PC-3 (cell line): ENCODE measurements at regions not wholly inside any gene's neighbourhood (a gene's known extent, or its start where the extent isn't known, plus 50 kb on each side); places are given as distances from the start of the nearest gene placed in this dataset.

Experiments
- ATAC-seq: fragments of 200-7000 bp; cut with Tn5 transposase; 2 replicates; pipeline ENCODE4 v1.9.1; 2020; ENCODE audit warnings: mild to moderate bottlenecking, moderate library complexity
- BruUV-seq: library from RNA; stranded (reverse); fragments of 400-500 nt; replicated peaks from 2 replicates; lab custom pipeline; 2021; lab: Mats Ljungman, UMichigan
- CTCF ChIA-PET: fragments of 300-600 bp; sonication (Branson Sonifier 250); formaldehyde crosslinking; loops from one replicate; lab custom pipeline; 2022; ENCODE audit warnings: antibody characterized with exemption; lab: Charles Lee
- POLR2A ChIA-PET: fragments of 300-600 bp; sonication (Branson Sonifier 250); formaldehyde crosslinking; loops from one replicate; lab custom pipeline; 2022; ENCODE audit warnings: antibody characterized with exemption; ENCODE audit not compliant: unreplicated experiment; lab: Charles Lee
- DNase-seq: peaks from one replicate; pipeline ENCODE4 v3.0.0-alpha.2; 2015
- H2AFZ ChIP-seq: fragments of 300-600 bp; sonication (generic); 2 replicates; pipeline ENCODE4 v1.6.0; 2016; ENCODE audit warnings: antibody characterized with exemption, low read length
- H3F3A ChIP-seq: fragments of 300-600 bp; sonication (generic); one replicate; pipeline ENCODE4 v1.6.0; 2017; ENCODE audit warnings: antibody characterized with exemption, low read length, control low read depth, mild to moderate bottlenecking; ENCODE audit not compliant: unreplicated experiment
- H3K27ac ChIP-seq: fragments of 300-600 bp; sonication (generic); 2 replicates; pipeline ENCODE4 v1.5.1; 2016; ENCODE audit warnings: mild to moderate bottlenecking, low read length
- H3K27me3 ChIP-seq: fragments of 300-600 bp; sonication (generic); 2 replicates; pipeline ENCODE4 v1.6.1; 2016; ENCODE audit warnings: low read length, mixed read lengths
- H3K36me3 ChIP-seq: fragments of 300-600 bp; sonication (generic); 2 replicates; pipeline ENCODE4 v1.6.1; 2016; ENCODE audit warnings: low read depth, mixed run types, low read length, mixed read lengths
- H3K4me1 ChIP-seq: fragments of 300-600 bp; sonication (generic); 2 replicates; pipeline ENCODE4 v1.5.1; 2016; ENCODE audit warnings: low read length; ENCODE audit not compliant: insufficient read depth
- H3K4me2 ChIP-seq: fragments of 300-600 bp; sonication (generic); 2 replicates; pipeline ENCODE4 v1.6.0; 2016; ENCODE audit warnings: low read length
- H3K4me3 ChIP-seq: fragments of 300-600 bp; sonication (generic); 2 replicates; pipeline ENCODE4 v1.5.1; 2016; ENCODE audit warnings: mild to moderate bottlenecking, low read length, mixed read lengths
- H3K79me2 ChIP-seq: fragments of 300-600 bp; sonication (generic); 2 replicates; pipeline ENCODE4 v1.6.1; 2017; ENCODE audit warnings: low read length, mixed read lengths
- H3K9ac ChIP-seq: fragments of 300-600 bp; sonication (generic); 2 replicates; pipeline ENCODE4 v1.6.0; 2016; ENCODE audit warnings: mild to moderate bottlenecking, low read length
- H3K9me2 ChIP-seq: fragments of 300-600 bp; sonication (generic); replicated peaks from 2 replicates; pipeline ENCODE4 v1.6.1; 2016; ENCODE audit warnings: mixed run types, low read length, mixed read lengths
- H3K9me3 ChIP-seq: fragments of 300-600 bp; sonication (generic); 2 replicates; pipeline ENCODE4 v1.6.1; 2016; ENCODE audit warnings: low read length, mixed read lengths
- H4K20me1 ChIP-seq: fragments of 300-600 bp; sonication (generic); 2 replicates; pipeline ENCODE4 v1.6.1; 2016; ENCODE audit warnings: low read length, mixed read lengths
- CTCF ChIP-seq: fragments of 300-600 bp; sonication (generic); conservative IDR thresholded peaks from 2 replicates; pipeline ENCODE4 v1.5.1; 2017; ENCODE audit warnings: antibody characterized with exemption, low read depth, mild to moderate bottlenecking, low read length
- EZH2 ChIP-seq: fragments of 300-600 bp; sonication (generic); IDR thresholded peaks from one replicate; pipeline ENCODE4 v1.6.1; 2017; ENCODE audit warnings: antibody characterized with exemption, mild to moderate bottlenecking, low read length; ENCODE audit not compliant: unreplicated experiment
- EZH2phosphoT487 ChIP-seq: fragments of 300-600 bp; sonication (generic); IDR thresholded peaks from 2 replicates; pipeline ENCODE4 v1.6.1; 2018; ENCODE audit warnings: mild to moderate bottlenecking, antibody characterized with exemption, low read length, borderline replicate concordance
- intact Hi-C: fragments of 100-400 bp; cut with micrococcal nuclease; formaldehyde crosslinking; loops from 2 replicates; pipeline ENCODE4 v1.9.0; 2023

DNA sequence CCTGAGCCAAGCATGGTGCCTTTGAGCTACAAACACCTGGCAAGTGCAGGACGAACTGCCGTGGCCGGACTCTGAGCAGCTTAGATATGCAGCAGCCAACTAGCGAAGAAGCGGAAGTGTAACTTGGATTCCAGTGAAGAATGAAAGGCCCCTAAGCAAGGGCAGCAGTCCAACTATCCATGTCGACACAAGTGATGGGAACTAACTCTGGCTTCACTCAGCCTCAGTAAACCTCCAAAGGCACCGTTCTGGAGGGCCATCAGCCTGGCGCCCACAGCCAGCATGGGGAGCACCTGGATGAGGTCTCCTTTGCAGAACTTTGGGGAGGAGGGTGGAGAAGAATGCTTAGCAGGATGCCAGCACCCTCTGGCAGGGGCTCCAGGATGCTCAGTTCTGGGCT lies 78.4 kb upstream of the MLN start:
- no peaks in the 10 kb centered on the region for H3K36me3 ChIP-seq
- no TSS peak for BruUV-seq

DNA sequence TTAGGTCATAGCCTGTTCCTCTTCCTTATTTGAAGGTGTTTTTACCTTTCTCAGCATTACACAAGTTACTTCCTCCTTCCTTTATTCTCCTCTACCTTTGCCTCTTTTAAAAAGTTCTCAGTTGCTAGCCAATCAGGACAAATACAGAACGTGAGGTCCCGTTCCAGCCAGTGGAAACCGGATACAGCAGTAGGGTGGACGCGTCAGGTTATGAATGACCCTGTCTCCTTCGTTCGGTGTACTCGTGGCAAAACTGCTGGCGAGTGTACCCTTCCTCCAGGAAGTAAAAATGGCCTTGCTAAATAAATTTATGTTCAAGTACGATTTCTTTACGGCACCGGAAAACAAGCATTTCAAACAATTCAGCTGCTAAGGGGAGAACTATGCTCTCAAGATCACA lies 77.0 kb upstream of the MLN start:
- DNase-seq (no peak), ATAC-seq (no peak)
- no peak for TF ChIP-seq CTCF
- TF ChIP-seq EZH2 = no peak
- TF ChIP-seq EZH2phosphoT487 = no peak
- ChIA-PET POLR2A (no interaction called here), CTCF (no interaction called here)
- Histone ChIP-seq H2AFZ (no peak overlapping the region), H3K9me2 (no peaks in the 10 kb centered on the region), H3K27ac (no peak overlapping the region), H3K4me3 (no peak overlapping the region), H4K20me1 (no peaks in the 10 kb centered on the region), H3F3A (no peaks in the 10 kb centered on the region), H3K27me3 (peaks cover 14% of the 10 kb centered on the region), H3K79me2 (no peaks in the 10 kb centered on the region), H3K4me1 (peaks cover 14% of the 10 kb centered on the region), H3K4me2 (no peak overlapping the region), H3K9ac (no peak overlapping the region), H3K9me3 (no peaks in the 10 kb centered on the region), H3K36me3 (no peaks in the 10 kb centered on the region)
- BruUV-seq = no TSS peak
- intact Hi-C loops = no loop called here

More for the DNA sequence above, 78.4 kb upstream of the MLN start:
- Histone ChIP-seq H3K27ac (no peak overlapping the region), H3K9me2 (no peaks in the 10 kb centered on the region), H3K4me3 (no peak overlapping the region), H3K4me2 (no peak overlapping the region), H4K20me1 (no peaks in the 10 kb centered on the region), H3K9me3 (no peaks in the 10 kb centered on the region), H3F3A (no peaks in the 10 kb centered on the region), H3K79me2 (no peaks in the 10 kb centered on the region), H3K9ac (no peak overlapping the region), H3K27me3 (peaks cover 2% of the 10 kb centered on the region; the same call in 1 of the 2 replicates), H3K4me1 (peaks cover 20% of the 10 kb centered on the region), H2AFZ (no peak overlapping the region)
- no peak for TF ChIP-seq CTCF
- TF ChIP-seq EZH2phosphoT487 = no peak
- TF ChIP-seq EZH2 = no peak
- ChIA-PET POLR2A (no interaction called here), CTCF (no interaction called here)
- DNase-seq (no peak), ATAC-seq (no peak)
- intact Hi-C loops = no loop called here

GRCh38 chr6:33880104-33880678 lies 76.4 kb upstream of the MLN start:
- no peak overlapping the region for H3K9ac ChIP-seq
- DNase-seq (no peak), ATAC-seq (no peak)
- H3K27me3 ChIP-seq = peaks cover 18% of the 10 kb centered on the region
- H3K27ac ChIP-seq = no peak overlapping the region
- H3K9me2 ChIP-seq = no peaks in the 10 kb centered on the region
- no peak for TF ChIP-seq EZH2phosphoT487
- no peak for TF ChIP-seq EZH2
- TF ChIP-seq CTCF = no peak
- CTCF ChIA-PET = no interaction called here
- H4K20me1 ChIP-seq = no peaks in the 10 kb centered on the region
- no peaks in the 10 kb centered on the region for H3F3A ChIP-seq
- POLR2A ChIA-PET = interaction anchor here (0.6 kb wide), 1 partner anchor 323 kb away, joined by 10 read pairs; no protein-coding TSS in a partner anchor
- no peak overlapping the region for H3K4me2 ChIP-seq
- H3K79me2 ChIP-seq = no peaks in the 10 kb centered on the region
- BruUV-seq = no TSS peak
- no peak overlapping the region for H2AFZ ChIP-seq
- intact Hi-C loops = no loop called here
- no peak overlapping the region for H3K4me3 ChIP-seq
- H3K9me3 ChIP-seq = no peaks in the 10 kb centered on the region
- no peaks in the 10 kb centered on the region for H3K36me3 ChIP-seq
- H3K4me1 ChIP-seq = peaks cover 8% of the 10 kb centered on the region
